OCI-LY1 (cell line): ENCODE measurements at regions not wholly inside any gene's neighbourhood (a gene's known extent, or its start where the extent isn't known, plus 50 kb on each side); places are given as distances from the start of the nearest gene placed in this dataset.

ENCODE experiments used
- CTCF ChIP-seq: fragments of 200-600 bp; sonication (generic), shearing (Covaris generic); IDR thresholded peaks from 2 replicates; pipeline ENCODE4 v1.5.1; 2017; ENCODE audit warnings: mild to moderate bottlenecking, antibody characterized with exemption, low read length, moderate library complexity, mixed read lengths
- EZH2 ChIP-seq: fragments of 200-600 bp; sonication (generic), shearing (Covaris generic); IDR thresholded peaks from 2 replicates; pipeline ENCODE4 v1.8.0; 2017; ENCODE audit warnings: borderline replicate concordance, mixed run types, mild to moderate bottlenecking, antibody characterized with exemption, low read length, moderate library complexity, mixed read lengths

GRCh38 chr20:53824779-53825178 lies 231.1 kb upstream of the ZNF217 start:
- TF ChIP-seq CTCF = no peak
- no peak for TF ChIP-seq EZH2
